Stimulated activated CD4-positive, alpha-beta T cell treated with anti-CD3 and anti-CD28 coated beads, Interleukin-4, amount 100 ng/mL, for 24 hours (primary cell): ENCODE measurements at regions not wholly inside any gene's neighbourhood (a gene's known extent, or its start where the extent isn't known, plus 50 kb on each side); places are given as distances from the start of the nearest gene placed in this dataset.

Source experiments
- DNase-seq: peaks from one replicate; pipeline ENCODE4 v3.0.0-alpha.2; 2020

- DNase-seq: no peak
Measured at GRCh38 chr14:65360144-65360784, 52.3 kb upstream of the FUT8 start.

GRCh38 chr14:65361920-65362319 lies 50.6 kb upstream of the FUT8 start:
- DNase-seq: no peak
